HG03520 (cell line): ENCODE measurements at regions not wholly inside any gene's neighbourhood (a gene's known extent, or its start where the extent isn't known, plus 50 kb on each side); places are given as distances from the start of the nearest gene placed in this dataset.
"Not testable (repeated sequence)": the region's sequence is repeated elsewhere in the genome, so short reads cannot be mapped to it uniquely, and the experiment has no call there.

Experiments used
- ATAC-seq: cut with Tn5 transposase; IDR thresholded peaks from one replicate; pipeline ENCODE4 v1.9.1; 2021; ENCODE audit warnings: mild to moderate bottlenecking, moderate library complexity; ENCODE audit not compliant: unreplicated experiment

- not testable (repeated sequence) for ATAC-seq
Observed at GRCh38 chr18:24624421-24624820, 164.0 kb downstream of the HRH4 start.

DNA sequence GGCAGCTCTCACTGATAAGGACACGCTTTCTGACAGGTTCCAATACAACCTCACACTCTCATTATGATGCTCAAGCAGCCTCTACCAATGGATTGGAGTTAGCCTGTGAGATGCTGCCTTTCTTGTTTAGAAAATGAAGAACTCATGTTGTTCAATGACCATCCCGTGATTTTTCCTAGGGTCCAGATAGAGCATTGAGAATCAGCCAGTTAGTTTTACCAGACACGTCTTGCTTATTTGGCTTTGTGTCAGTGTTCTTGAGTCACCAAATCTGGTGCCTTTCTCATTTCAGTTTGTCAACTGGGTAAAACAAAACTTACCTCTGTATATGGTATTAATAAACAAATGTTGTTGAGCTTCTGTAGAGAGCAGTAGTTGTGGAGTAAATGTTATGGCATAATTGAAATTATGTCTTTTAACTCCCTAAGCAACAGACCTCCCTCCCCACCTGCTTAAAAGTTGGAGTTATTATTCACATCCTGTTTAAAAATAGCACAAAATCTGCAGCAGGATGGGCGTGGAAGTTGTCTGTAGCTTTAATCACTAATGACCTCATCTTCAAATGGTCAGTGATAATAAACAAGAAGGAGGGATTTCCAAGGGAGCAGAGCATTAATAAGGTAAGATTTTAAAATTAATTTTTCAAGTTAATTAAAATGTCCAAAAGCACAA, 167.3 kb downstream of the HRH4 start:
- no peak for ATAC-seq

- no peak for ATAC-seq
Observed at GRCh38 chr18:24628326-24628725, 167.9 kb downstream of the HRH4 start.

DNA sequence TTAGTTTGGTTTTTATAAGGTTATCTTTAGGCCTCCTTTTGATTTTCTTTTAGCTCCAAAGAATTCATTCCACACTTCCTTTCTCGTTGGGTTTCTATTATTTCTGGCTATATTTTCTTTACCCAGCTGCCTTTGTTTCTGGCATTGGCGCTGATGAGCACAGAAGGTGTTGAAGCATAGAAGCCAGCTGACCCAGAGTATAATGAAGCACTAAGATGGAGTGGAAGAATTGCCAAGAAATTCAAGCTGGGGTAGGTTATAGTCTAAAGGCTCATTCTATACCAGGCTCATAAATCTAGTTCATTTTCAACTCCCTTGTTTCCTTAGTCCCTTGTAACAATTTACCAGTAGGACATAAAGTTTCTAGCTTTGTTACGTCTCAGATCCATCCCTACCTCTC, 169.5 kb downstream of the HRH4 start:
- no peak for ATAC-seq

GRCh38 chr18:24630346-24630880, 170.0 kb downstream of the HRH4 start:
- no peak for ATAC-seq

DNA sequence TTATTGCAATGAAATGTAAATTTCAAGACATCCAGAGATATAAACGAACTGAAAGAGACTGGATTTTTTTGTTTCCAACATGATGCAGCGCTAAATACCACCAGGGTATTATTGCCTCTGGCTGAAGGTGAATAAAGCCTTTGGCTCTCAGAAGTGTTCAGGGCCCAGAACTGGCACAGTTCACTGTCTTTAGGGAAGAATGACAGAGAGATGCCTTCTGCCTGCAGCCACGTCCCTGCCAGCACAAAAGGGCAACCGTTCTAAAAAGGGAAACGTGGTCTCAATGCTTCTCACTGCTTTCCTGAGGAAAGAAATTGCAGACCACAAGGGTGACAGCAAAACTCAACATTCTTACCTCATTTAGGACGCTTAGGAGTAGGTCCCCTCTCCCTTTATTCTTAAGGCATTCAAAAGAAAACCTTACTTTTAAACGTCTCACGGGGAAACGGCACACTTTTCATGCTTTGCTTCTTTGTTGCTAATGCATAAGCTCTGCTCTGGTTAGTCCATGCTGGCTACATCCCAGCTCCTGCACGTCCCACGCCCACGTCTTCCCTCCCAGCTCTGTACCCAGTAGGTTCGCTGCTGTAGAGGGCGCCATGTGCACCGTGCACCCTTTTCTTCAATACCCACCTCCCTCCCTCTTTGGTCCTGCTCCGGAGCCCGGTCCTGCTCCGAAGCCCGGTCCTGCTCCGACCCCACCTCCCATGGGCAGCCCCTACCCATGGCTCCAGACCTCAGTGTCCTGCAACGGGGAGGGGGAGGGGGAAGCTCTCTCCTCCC, 171.0 kb downstream of the HRH4 start:
- ATAC-seq = no peak

- ATAC-seq = no peak
Observed at GRCh38 chr18:24632158-24632988, 171.9 kb downstream of the HRH4 start.

DNA sequence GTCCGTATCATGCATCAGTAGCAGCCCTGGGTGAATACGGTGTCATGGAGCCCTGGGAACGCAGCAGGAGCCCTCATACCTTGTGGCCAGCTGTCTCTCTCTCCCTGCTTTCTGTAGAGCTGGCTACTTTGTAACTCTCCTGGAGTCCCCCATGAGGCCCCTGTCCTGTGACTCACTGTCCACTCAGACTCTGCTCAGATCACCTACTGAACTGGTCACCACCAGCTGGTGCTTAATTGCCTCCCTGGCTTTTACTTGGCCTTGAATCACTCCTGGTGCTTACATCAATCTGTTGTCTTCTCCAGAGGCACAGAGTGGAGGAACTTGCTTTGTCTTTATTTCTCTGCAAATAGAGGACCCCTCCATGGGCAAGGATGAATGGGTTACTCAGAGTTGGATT, 172.7 kb downstream of the HRH4 start:
- no peak for ATAC-seq

- no peak for ATAC-seq
Observed at GRCh38 chr18:24649571-24649970, 189.1 kb downstream of the HRH4 start.

- ATAC-seq = no peak
Observed at GRCh38 chr18:24651434-24651833, 191.0 kb downstream of the HRH4 start.

GRCh38 chr18:24656050-24656449, 195.6 kb downstream of the HRH4 start:
- no peak for ATAC-seq

- ATAC-seq = no peak
Observed at GRCh38 chr18:24656551-24657443, 196.4 kb downstream of the HRH4 start.

DNA sequence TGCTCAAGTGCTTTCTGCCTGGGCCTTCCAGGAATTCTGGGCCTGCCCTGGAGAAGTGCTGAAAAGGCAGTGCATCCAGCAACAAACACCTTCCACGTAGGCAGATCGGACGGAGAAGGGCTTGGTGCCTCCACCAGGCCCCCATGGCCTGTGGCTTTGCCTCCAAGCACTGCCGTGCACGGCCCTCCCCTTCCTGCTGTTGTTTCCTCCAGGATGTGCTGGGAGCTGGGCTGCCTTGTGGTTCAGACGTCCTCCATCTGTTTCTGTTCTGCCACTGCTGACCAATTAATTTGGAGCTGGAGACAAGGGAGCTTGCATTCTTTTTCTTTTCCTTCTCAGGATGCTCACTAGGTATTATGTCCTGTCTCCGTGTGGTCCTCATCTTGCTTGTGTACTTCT, 197.0 kb downstream of the HRH4 start:
- no peak for ATAC-seq

GRCh38 chr18:24658302-24658701, 197.9 kb downstream of the HRH4 start:
- no peak for ATAC-seq

DNA sequence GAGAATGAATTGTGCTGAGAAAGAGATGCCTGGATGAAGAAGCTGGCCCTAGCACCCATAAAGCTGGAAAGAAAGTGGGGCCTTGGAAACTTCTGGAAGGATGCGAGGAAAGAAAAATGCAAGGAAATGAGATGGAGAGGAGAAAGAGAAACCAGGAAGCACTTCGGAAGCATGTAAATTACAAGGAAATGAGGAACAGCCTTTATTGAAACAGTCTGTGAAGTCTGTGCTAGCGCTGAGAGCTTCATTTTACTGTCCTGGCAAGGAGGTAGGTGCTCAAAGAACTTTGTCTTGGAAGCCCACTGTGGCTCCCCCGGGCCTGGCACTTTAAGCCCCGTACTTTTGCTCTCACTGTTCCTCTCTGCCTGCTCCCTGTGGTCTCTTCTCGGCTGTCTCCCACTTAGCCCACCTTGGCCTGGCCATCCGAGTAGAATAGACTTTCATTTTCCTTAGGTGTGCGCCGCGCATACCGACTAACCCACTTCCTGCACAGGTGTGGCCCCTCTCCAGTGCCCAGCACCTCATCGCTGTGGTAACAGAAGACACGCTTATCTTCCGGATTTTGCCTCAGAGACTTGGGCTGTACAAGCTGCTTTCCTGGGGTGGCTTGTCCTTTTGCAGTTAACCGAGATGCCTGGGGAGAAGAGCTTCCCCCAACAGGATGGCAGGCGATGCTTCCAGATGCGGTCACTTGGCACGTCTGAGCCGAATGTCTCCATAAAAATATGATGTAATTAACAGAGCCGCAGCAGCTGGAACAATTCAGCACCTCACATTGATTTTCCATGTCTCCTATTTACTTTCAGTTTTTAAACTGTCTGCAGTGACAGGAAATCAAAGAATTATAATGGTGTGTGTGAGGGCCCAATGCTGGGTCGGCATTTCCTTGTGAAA, 199.6 kb downstream of the HRH4 start:
- ATAC-seq = peak; percentile 46

DNA sequence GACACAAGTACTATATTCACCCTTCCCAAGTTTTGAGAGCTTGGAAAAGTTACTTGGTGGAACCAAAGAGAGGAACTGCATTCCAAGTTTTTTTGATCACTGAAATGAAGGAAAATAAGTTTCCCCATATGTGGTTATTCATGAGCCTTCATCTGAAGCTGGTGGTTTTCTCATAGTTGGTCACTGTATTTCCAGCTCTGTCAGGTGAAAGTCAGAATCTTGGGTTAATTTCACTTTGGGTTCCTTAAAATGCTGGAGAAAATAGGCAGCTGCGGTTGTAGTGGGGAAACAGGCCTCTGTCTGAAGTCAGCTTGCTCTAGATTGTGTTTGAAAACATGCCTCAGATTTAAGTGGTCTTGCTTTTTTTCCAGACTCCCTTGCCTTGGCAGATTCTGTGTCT, 200.5 kb downstream of the HRH4 start:
- ATAC-seq = no peak

GRCh38 chr18:24662412-24662821, 202.0 kb downstream of the HRH4 start:
- no peak for ATAC-seq

GRCh38 chr18:24663026-24663425, 202.6 kb downstream of the HRH4 start:
- ATAC-seq = no peak

GRCh38 chr18:24669015-24669414, 208.6 kb downstream of the HRH4 start:
- ATAC-seq = no peak
